A549 (cell line): ENCODE measurements at regions not wholly inside any gene's neighbourhood (a gene's known extent, or its start where the extent isn't known, plus 50 kb on each side); places are given as distances from the start of the nearest gene placed in this dataset.

Experiments used
- BHLHE40 ChIP-seq: IDR thresholded peaks from 2 replicates; pipeline ENCODE4 v1.6.1; 2012; ENCODE audit warnings: low read depth, low read length, inconsistent platforms
- ELK1 ChIP-seq: fragments of 150-350 bp; IDR thresholded peaks from 2 replicates; pipeline ENCODE4 v1.6.1; 2014; ENCODE audit warnings: low read depth, mild to moderate bottlenecking, low read length
- POLR2A ChIP-seq: IDR thresholded peaks from 2 replicates; pipeline ENCODE4 v1.6.1; 2012; ENCODE audit warnings: mild to moderate bottlenecking, low read length

DNA sequence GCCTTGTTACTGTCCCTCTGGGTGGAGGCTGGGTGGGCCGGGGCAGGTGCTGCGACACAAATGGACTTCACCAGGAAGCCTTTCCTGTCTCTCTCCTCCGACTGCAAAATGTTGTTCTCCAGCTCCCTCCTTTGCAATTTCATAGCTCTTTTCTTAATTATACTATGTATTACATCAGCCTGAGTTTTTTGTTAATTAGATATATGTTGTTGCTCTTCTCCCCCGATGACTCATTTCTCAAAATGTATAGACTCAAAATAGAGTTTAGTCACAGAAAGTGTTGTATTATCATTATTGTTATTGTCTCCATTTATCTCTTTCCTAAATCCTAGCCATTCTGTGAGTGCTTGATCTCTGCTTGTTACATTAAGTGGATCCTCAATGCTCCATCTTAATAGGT, 122.4 kb upstream of the OSMR start:
- TF ChIP-seq ELK1 (no peak), POLR2A (no peak), BHLHE40 (no peak)
